ENCODE measurements at regions not wholly inside any gene's neighbourhood (a gene's known extent, or its start where the extent isn't known, plus 50 kb on each side); places are given as distances from the start of the nearest gene placed in this dataset.

DNA sequence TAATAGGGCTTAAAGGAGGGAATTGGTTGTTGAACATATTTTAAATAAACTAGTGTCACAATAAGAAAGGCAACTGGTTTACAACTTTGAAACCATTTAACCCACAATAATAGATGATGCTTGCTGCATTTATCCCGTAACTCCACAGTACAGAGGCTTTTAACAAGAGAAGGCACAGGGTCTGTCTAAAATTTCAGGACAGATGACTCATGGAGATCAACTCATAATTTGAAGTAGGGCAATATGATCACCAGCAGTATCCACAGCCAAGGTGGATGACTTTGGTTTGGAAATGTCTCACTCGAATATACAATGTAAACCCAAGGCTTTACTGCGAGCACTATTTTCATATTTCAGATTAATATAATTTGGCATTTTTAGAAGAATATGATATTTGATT is 340.2 kb downstream of the LRIG3 start:
- no peak for DNase-seq (ENCODE audit: low read depth)
- H3K36me3 ChIP-seq (ENCODE audit: control insufficient read depth, insufficient read depth, low read length) = no peaks in the 10 kb centered on the region
- TF ChIP-seq, protein P1, sequence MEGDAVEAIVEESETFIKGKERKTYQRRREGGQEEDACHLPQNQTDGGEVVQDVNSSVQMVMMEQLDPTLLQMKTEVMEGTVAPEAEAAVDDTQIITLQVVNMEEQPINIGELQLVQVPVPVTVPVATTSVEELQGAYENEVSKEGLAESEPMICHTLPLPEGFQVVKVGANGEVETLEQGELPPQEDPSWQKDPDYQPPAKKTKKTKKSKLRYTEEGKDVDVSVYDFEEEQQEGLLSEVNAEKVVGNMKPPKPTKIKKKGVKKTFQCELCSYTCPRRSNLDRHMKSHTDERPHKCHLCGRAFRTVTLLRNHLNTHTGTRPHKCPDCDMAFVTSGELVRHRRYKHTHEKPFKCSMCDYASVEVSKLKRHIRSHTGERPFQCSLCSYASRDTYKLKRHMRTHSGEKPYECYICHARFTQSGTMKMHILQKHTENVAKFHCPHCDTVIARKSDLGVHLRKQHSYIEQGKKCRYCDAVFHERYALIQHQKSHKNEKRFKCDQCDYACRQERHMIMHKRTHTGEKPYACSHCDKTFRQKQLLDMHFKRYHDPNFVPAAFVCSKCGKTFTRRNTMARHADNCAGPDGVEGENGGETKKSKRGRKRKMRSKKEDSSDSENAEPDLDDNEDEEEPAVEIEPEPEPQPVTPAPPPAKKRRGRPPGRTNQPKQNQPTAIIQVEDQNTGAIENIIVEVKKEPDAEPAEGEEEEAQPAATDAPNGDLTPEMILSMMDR (IDR thresholded peaks at IDR 0.05; ENCODE audit: insufficient read depth, low read length, poor library complexity, severe bottlenecking) = no peak
- H3K27me3 ChIP-seq (ENCODE audit: control insufficient read depth, insufficient read depth, low read length) = no peaks in the 10 kb centered on the region
- H3K4me3 ChIP-seq (ENCODE audit: low read depth, low read length) = no peak overlapping the region

DNA sequence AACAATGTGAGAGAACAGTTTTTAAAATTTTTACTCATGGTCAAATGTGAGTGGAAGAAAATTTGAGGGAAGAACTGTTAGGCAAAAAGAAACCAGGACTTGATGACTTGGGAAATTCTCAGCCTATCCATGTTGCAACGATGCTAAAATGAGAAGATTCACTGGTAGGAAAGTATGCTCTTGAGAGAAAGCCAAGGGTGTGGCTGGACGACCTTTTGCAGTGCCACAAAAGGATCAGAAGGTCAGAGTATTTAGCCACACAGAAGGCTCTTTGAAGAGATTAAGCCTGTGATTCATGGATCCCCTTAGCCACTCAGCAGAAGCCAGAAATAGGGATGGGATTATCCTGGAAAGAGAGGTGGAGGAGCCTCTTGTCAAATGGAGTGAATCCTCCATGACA is 336.8 kb downstream of the LRIG3 start:
- DNase-seq (ENCODE audit: low read depth) = no peak
- no peak overlapping the region for H3K4me3 ChIP-seq (ENCODE audit: low read depth, low read length)
- H3K36me3 ChIP-seq (ENCODE audit: control insufficient read depth, insufficient read depth, low read length) = no peaks in the 10 kb centered on the region
- H3K27me3 ChIP-seq (ENCODE audit: control insufficient read depth, insufficient read depth, low read length) = no peaks in the 10 kb centered on the region
- TF ChIP-seq, protein P1 (IDR thresholded peaks at IDR 0.05; ENCODE audit: insufficient read depth, low read length, poor library complexity, severe bottlenecking) = no peak

DNA sequence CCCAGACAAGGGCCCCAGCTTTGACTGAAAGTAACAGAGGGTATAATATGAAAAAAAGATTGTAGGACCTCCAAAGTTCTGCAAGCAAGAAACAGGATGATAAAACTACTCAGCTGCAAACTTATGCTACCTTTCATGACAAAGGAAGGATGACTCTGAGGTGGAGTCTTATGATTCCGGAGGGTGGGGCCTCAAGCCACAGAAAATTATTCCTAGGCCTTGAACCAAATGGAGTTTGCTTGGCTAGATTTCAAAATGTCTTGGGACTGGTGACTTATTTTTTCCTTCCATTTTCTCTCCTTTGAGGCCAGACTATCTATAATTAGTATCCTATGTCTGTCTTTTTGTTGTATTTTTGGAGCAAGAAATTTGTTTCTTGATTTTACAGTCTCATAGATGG is 336.4 kb downstream of the LRIG3 start:
- H3K27me3 ChIP-seq (ENCODE audit: control insufficient read depth, insufficient read depth, low read length) = no peaks in the 10 kb centered on the region
- TF ChIP-seq, protein P1 (IDR thresholded peaks at IDR 0.05; ENCODE audit: insufficient read depth, low read length, poor library complexity, severe bottlenecking) = no peak
- H3K36me3 ChIP-seq (ENCODE audit: control insufficient read depth, insufficient read depth, low read length) = no peaks in the 10 kb centered on the region
- no peak for DNase-seq (ENCODE audit: low read depth)
- H3K4me3 ChIP-seq (ENCODE audit: low read depth, low read length) = no peak overlapping the region

DNA sequence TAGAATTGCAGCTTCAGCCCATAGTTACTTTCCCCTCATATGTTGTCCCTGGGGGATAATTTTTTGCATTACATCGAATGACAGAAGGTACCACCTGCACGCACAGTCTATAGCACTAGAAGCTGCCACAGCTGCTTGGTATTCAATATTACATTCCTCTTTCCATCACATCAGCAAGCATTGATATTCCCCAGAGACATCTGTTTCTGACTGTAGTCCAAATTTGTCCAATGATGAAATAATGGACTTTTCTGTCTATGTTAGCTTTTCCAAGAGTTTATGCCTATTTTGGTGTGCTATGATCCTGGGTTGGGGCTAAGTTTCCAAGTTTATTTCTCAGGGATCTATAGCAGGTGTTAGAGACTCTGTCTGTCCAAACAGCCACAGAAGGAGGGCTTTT is 335.4 kb downstream of the LRIG3 start:
- Histone ChIP-seq H3K4me3 (ENCODE audit: low read depth, low read length) (no peak overlapping the region), H3K27me3 (ENCODE audit: control insufficient read depth, insufficient read depth, low read length) (no peaks in the 10 kb centered on the region), H3K36me3 (ENCODE audit: control insufficient read depth, insufficient read depth, low read length) (no peaks in the 10 kb centered on the region)
- TF ChIP-seq, protein P1 (IDR thresholded peaks at IDR 0.05; ENCODE audit: insufficient read depth, low read length, poor library complexity, severe bottlenecking) = no peak
- no peak for DNase-seq (ENCODE audit: low read depth)

DNA sequence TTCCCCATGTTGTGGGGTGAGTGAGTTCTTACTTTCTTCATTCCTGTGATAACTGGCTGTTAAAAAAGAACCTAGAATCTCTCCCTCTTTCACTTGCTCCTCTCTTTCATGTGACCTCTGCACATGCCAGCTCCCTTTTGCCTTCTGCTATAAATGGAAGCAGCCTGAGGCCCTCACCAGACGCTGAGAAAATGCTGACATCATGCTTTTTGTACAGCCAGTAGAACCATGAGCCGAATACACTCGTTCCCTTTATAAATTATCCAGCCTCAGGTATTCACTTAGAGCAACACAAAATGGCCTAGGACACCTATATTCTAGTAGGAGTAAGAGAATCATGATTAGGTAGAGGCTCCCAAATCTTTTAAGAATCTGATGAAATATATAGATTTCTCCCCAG is 333.5 kb downstream of the LRIG3 start:
- DNase-seq (ENCODE audit: low read depth) = no peak
- no peaks in the 10 kb centered on the region for H3K27me3 ChIP-seq (ENCODE audit: control insufficient read depth, insufficient read depth, low read length)
- TF ChIP-seq, protein P1 (IDR thresholded peaks at IDR 0.05; ENCODE audit: insufficient read depth, low read length, poor library complexity, severe bottlenecking) = no peak
- no peaks in the 10 kb centered on the region for H3K36me3 ChIP-seq (ENCODE audit: control insufficient read depth, insufficient read depth, low read length)
- no peak overlapping the region for H3K4me3 ChIP-seq (ENCODE audit: low read depth, low read length)

DNA sequence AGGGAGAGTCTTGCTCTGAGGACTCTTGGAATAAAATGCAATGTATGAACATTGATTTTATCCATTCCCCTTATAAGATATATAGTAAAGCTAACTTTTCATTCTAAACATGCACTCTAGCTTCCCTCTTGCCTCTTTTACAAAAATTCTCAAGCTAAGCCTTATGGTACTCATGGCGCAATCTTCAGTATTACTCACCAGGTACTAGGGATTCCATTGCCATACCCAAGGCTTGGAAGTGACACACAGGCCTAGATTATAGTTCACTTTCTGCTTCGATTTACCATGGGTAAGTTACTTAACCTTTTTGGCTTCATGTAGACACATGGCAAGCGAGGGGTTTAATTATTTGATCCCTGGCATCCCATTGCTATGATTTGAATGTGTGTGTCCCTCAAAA is 331.5 kb downstream of the LRIG3 start:
- no peak for DNase-seq (ENCODE audit: low read depth)

More for the DNA sequence above, 331.5 kb downstream of the LRIG3 start:
- TF ChIP-seq, protein P1 (IDR thresholded peaks at IDR 0.05; ENCODE audit: insufficient read depth, low read length, poor library complexity, severe bottlenecking) = no peak
- H3K27me3 ChIP-seq (ENCODE audit: control insufficient read depth, insufficient read depth, low read length) = no peaks in the 10 kb centered on the region
- H3K4me3 ChIP-seq (ENCODE audit: low read depth, low read length) = no peak overlapping the region
- H3K36me3 ChIP-seq (ENCODE audit: control insufficient read depth, insufficient read depth, low read length) = no peaks in the 10 kb centered on the region

Data from kidney epithelial cell (primary cell).